K562 (cell line): ENCODE measurements at regions not wholly inside any gene's neighbourhood (a gene's known extent, or its start where the extent isn't known, plus 50 kb on each side); places are given as distances from the start of the nearest gene placed in this dataset.

Experiments
- ATAC-seq: fragments of 200-7000 bp; cut with Tn5 transposase; 3 replicates; pipeline ENCODE4 v1.9.1; 2020; ENCODE audit warnings: moderate library complexity
- BruUV-seq: library from RNA; stranded (reverse); fragments of 400-500 nt; replicated peaks from 2 replicates; lab custom pipeline; 2021; lab: Mats Ljungman, UMichigan
- CTCF ChIA-PET: fragments of 300-600 bp; formaldehyde crosslinking; extraction: SDS; loops from one replicate; lab custom pipeline; 2021; ENCODE audit warnings: low intra/inter-chr PET ratio; lab: Yijun Ruan, JAX
- POLR2A ChIA-PET: fragments of 300-600, 350-650 bp; sonication (Branson Sonifier 250); formaldehyde crosslinking; extraction: SDS; loops from one replicate; lab custom pipeline; 2021; ENCODE audit warnings: antibody characterized with exemption, inconsistent platforms; lab: Yijun Ruan, JAX
- DNase-seq, 4 experiments: peaks; one replicate each; pipeline versions ENCODE4 v3.0.0 to v3.0.0-alpha.2; 2011 to 2018; ENCODE audit warnings: low spot score in 3 of 4, mixed read lengths in 3 of 4; ENCODE audit errors: extremely low read depth in 1 of 4
- FAIRE-seq: peaks from 2 replicates; lab custom pipeline; 2011; peaks lifted over from hg19 to GRCh38; lab: Jason Lieb, UNC
- H2AFZ ChIP-seq: 2 replicates; pipeline ENCODE4 v1.6.0; 2011; ENCODE audit warnings: low read depth, low read length, control low read depth, inconsistent platforms
- H3K27ac ChIP-seq: fragments of 200-600 bp; 3 replicates; pipeline ENCODE4 v1.8.0; 2011; ENCODE audit warnings: low read depth, mild to moderate bottlenecking, control low read depth, inconsistent platforms, low read length, moderate library complexity, mixed read lengths; ENCODE audit errors: extremely low read depth
- H3K27me3 ChIP-seq, 2 experiments: fragments of 300-600 bp in 1 of 2; 2 replicates in 1 of 2; 3 replicates in 1 of 2; pipeline versions ENCODE4 v1.6.0 to v1.8.0; 2011; ENCODE audit warnings: inconsistent platforms in 2 of 2, low read length in 2 of 2, mild to moderate bottlenecking in 1 of 2, mixed read lengths in 1 of 2, moderate library complexity in 1 of 2; ENCODE audit not compliant: control insufficient read depth in 2 of 2, insufficient read depth in 2 of 2
- H3K36me3 ChIP-seq: fragments of 300-600 bp; 3 replicates; pipeline ENCODE4 v1.8.0; 2011; ENCODE audit warnings: mild to moderate bottlenecking, low read length, inconsistent platforms; ENCODE audit not compliant: control insufficient read depth, insufficient read depth
- H3K4me1 ChIP-seq, 2 experiments: fragments of 200-600 bp in 1 of 2; replicated peaks in 1 of 2; 2 replicates in 1 of 2; 3 replicates in 1 of 2; pipeline versions ENCODE4 v1.5.1 to v1.8.0; 2011; ENCODE audit warnings: inconsistent platforms in 2 of 2, low read length in 2 of 2, mild to moderate bottlenecking in 1 of 2, mixed read lengths in 1 of 2, moderate library complexity in 1 of 2; ENCODE audit not compliant: control insufficient read depth in 2 of 2, insufficient read depth in 2 of 2
- H3K4me2 ChIP-seq: 2 replicates; pipeline ENCODE4 v1.6.1; 2011; ENCODE audit warnings: low read length, control low read depth, inconsistent platforms, mixed read lengths; ENCODE audit not compliant: insufficient read depth
- H3K4me3 ChIP-seq: fragments of 200-600 bp; sonication (generic), shearing (Covaris generic); 2 replicates; pipeline ENCODE4 v1.5.1; 2016; ENCODE audit warnings: control low read depth, inconsistent platforms
- H3K79me2 ChIP-seq: fragments of 200-600 bp; 3 replicates; pipeline ENCODE4 v1.8.0; 2011; ENCODE audit warnings: low read length, inconsistent platforms; ENCODE audit not compliant: control insufficient read depth, insufficient read depth
- H3K9ac ChIP-seq, 2 experiments: 2 replicates each; pipeline versions ENCODE4 v1.6.0 to v1.6.1; 2011; ENCODE audit warnings: low read depth in 2 of 2, low read length in 2 of 2, control low read depth in 1 of 2, inconsistent platforms in 1 of 2, mild to moderate bottlenecking in 1 of 2, mixed read lengths in 1 of 2; ENCODE audit not compliant: insufficient read depth in 1 of 2
- H3K9me1 ChIP-seq: one replicate; pipeline ENCODE4 v1.6.0; 2011; ENCODE audit warnings: inconsistent platforms, mild to moderate bottlenecking, low read length, moderate library complexity; ENCODE audit not compliant: control insufficient read depth, insufficient read depth
- H3K9me3 ChIP-seq: replicated peaks from 2 replicates; pipeline ENCODE4 v1.5.1; 2011; ENCODE audit warnings: low read depth, low read length, inconsistent platforms; ENCODE audit not compliant: control insufficient read depth, insufficient read depth
- H4K20me1 ChIP-seq: replicated peaks from 2 replicates; pipeline ENCODE4 v1.6.1; 2011; ENCODE audit warnings: low read length, inconsistent platforms, mixed read lengths; ENCODE audit not compliant: control insufficient read depth, insufficient read depth
- ATF7 ChIP-seq: fragments of 450-650 bp; IDR thresholded peaks from 2 replicates; pipeline ENCODE4 v1.7.1; 2014; ENCODE audit warnings: mild to moderate bottlenecking, moderate library complexity
- C11orf30 ChIP-seq: fragments of 450-650 bp; IDR thresholded peaks from 2 replicates; pipeline ENCODE4 v1.6.1; 2016; ENCODE audit warnings: low read depth, mild to moderate bottlenecking
- CHD2 ChIP-seq: IDR thresholded peaks from 2 replicates; pipeline ENCODE4 v1.6.1; 2011; ENCODE audit warnings: low read depth, low read length
- JUNB ChIP-seq: fragments of 450-650 bp; formaldehyde crosslinking; conservative IDR thresholded peaks from 2 replicates; pipeline ENCODE4 v1.4.0; 2020; ENCODE audit warnings: mild to moderate bottlenecking
- KLF13 ChIP-seq: fragments of 450-650 bp; IDR thresholded peaks from 2 replicates; pipeline ENCODE4 v1.6.1; 2016; ENCODE audit warnings: missing genetic modification characterization, low read depth, mild to moderate bottlenecking, missing compliant biosample characterization, moderate library complexity, borderline replicate concordance
- L3MBTL2 ChIP-seq: fragments of 450-650 bp; IDR thresholded peaks from 2 replicates; pipeline ENCODE4 v1.6.1; 2016; ENCODE audit warnings: mild to moderate bottlenecking, moderate library complexity
- MAFF ChIP-seq: IDR thresholded peaks from 2 replicates; pipeline ENCODE4 v1.6.1; 2012; ENCODE audit warnings: low read length, improper control_type of control experiment
- MAFG ChIP-seq: fragments of 450-650 bp; conservative IDR thresholded peaks from 2 replicates; pipeline ENCODE4 v1.6.1; 2016; ENCODE audit warnings: missing genetic modification characterization, missing compliant biosample characterization
- MAFK ChIP-seq: IDR thresholded peaks from 2 replicates; pipeline ENCODE4 v1.6.1; 2011; ENCODE audit warnings: low read length, improper control_type of control experiment
- RAD21 ChIP-seq, 2 experiments: fragments of 250-450 bp in 1 of 2; fragments of 450-650 bp in 1 of 2; sonication (Bioruptor Pico) in 1 of 2; formaldehyde crosslinking in 1 of 2; IDR thresholded peaks in 1 of 2; conservative IDR thresholded peaks in 1 of 2; 2 replicates each; pipeline versions ENCODE4 v1.4.0 to v1.8.0; 2020 to 2022; ENCODE audit warnings: mild to moderate bottlenecking in 2 of 2, moderate library complexity in 1 of 2
- RBM22 ChIP-seq: fragments of 200-400 bp; formaldehyde crosslinking; IDR thresholded peaks from 2 replicates; pipeline ENCODE4 v1.6.1; 2018; ENCODE audit warnings: low read length, low read depth; ENCODE audit not compliant: poor library complexity, severe bottlenecking
- RBM25 ChIP-seq: fragments of 200-400 bp; formaldehyde crosslinking; IDR thresholded peaks from 2 replicates; pipeline ENCODE4 v1.6.1; 2018; ENCODE audit warnings: low read length, low read depth, moderate library complexity; ENCODE audit not compliant: severe bottlenecking
- ZNF316 ChIP-seq: fragments of 450-650 bp; IDR thresholded peaks from 2 replicates; pipeline ENCODE4 v1.6.1; 2016
- WGBS: fragments of 100-300 bp; shearing (Covaris generic); methylation state at CpG from one replicate; pipeline ENCODE4 v1.1.6; 2016; ENCODE audit warnings: low coverage, mixed read lengths; ENCODE audit not compliant: insufficient coverage; ENCODE audit errors: missing lambda C conversion rate; 5-methylcytosine and 5-hydroxymethylcytosine counted together
- in situ Hi-C: fragments of 300-500 bp; cut with MboI; formaldehyde crosslinking; loops from 4 replicates; pipeline ENCODE4 v1.15.0; 2018; ENCODE audit warnings: inconsistent platforms, mixed read lengths
- intact Hi-C: fragments of 100-400 bp; cut with micrococcal nuclease; formaldehyde crosslinking; loops from 2 replicates; pipeline ENCODE4 v1.14.2; 2022
- TF ChIP-seq, protein P1 (sequence below), 3 experiments: IDR thresholded peaks in 2 of 3; conservative IDR thresholded peaks in 1 of 3; 2 replicates each; pipeline ENCODE4 v1.5.1; 2011 to 2012; ENCODE audit warnings: low read length in 3 of 3, mild to moderate bottlenecking in 3 of 3, control low read depth in 2 of 3, improper control_type of control experiment in 1 of 3, inconsistent platforms in 1 of 3, low read depth in 1 of 3, mixed read lengths in 1 of 3, moderate library complexity in 1 of 3; ENCODE audit not compliant: insufficient read depth in 2 of 3
- TF ChIP-seq, protein P2 (sequence below), 2 experiments: fragments of 450-650 bp in 1 of 2; sonication (generic) in 1 of 2; formaldehyde crosslinking in 1 of 2; IDR thresholded peaks in 1 of 2; conservative IDR thresholded peaks in 1 of 2; 2 replicates each; pipeline versions ENCODE4 v1.6.1 to v1.8.1; 2016 to 2023; ENCODE audit warnings: mild to moderate bottlenecking in 2 of 2, moderate library complexity in 2 of 2, inconsistent platforms in 1 of 2, missing genetic modification reagents in 1 of 2
- TF ChIP-seq, protein P3 (sequence below): sonication (generic); formaldehyde crosslinking; IDR thresholded peaks from 2 replicates; pipeline ENCODE4 v1.8.0; 2022; ENCODE audit warnings: mild to moderate bottlenecking, low read depth, missing genetic modification reagents

DNA sequence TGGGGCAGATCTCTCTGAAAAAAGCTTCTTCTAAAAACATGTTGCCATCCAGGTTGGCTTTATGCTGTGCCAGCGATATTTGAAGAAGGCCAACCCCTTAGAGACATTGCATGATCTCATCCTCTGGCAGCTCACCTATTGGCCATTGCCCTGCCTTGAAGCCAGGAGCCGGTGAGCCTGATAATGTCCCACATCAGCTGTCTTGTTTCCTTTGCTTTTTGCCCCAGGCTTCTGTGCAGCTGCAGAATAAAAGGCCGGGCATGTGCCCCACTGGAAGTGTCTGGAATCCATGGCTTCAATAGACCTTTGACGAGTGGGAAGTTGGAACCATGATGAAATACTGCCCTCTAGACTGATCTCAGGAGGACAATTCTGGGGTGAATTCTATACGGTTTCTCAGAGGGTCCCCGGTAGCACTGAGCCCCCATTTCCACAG, 523.5 kb upstream of the ZEB2 start:
- DNase-seq (peak in 2 of 4 experiments; percentile 8 to 12), FAIRE-seq (no peak), ATAC-seq (peak; percentile 72)
- no peaks in the 10 kb centered on the region for H4K20me1 ChIP-seq
- no peak overlapping the region for H3K4me2 ChIP-seq
- in situ Hi-C loops (no loop called here), intact Hi-C loops (loop anchor here (10.0 kb wide), 1 partner anchor 519 kb away; the partner anchor contains the start of gene ZEB2)
- no peaks in the 10 kb centered on the region for H3K27me3 ChIP-seq
- no TSS peak for BruUV-seq
- H3K36me3 ChIP-seq, result no peaks in the 10 kb centered on the region
- WGBS, result 40% methylated on average over 6 of the region's 6 CpGs
- peak overlapping the region; percentile 37 for H2AFZ ChIP-seq
- CTCF ChIA-PET, result no interaction called here
- no peak overlapping the region for H3K9ac ChIP-seq
- H3K9me1 ChIP-seq, result no peaks in the 10 kb centered on the region
- no peaks in the 10 kb centered on the region for H3K79me2 ChIP-seq
- no peak overlapping the region for H3K27ac ChIP-seq
- H3K4me1 ChIP-seq, result no peaks in the 10 kb centered on the region
- POLR2A ChIA-PET, result no interaction called here
- H3K9me3 ChIP-seq, result no peaks in the 10 kb centered on the region
- H3K4me3 ChIP-seq, result no peak overlapping the region
- TF ChIP-seq L3MBTL2 (peak; percentile 44), C11orf30 (peak; percentile 74), RAD21 (CRISPR knock-in tag; conservative IDR thresholded peaks at IDR 0.05 in 1 of 2, IDR thresholded peaks at IDR 0.05 in 1 of 2) (peak; percentile 56 to 60), ZNF316 (peak; percentile 82), CHD2 (no peak), JUNB (no peak), KLF13 (no peak), MAFG (tag) (peak; percentile 80), ATF7 (peak; percentile 33; the same call in 1 of the 2 replicates), RBM25 (no peak), MAFF (peak; percentile 61; the same call in 1 of the 2 replicates), RBM22 (no peak), MAFK (peak; percentile 56)
- TF ChIP-seq, protein P1, sequence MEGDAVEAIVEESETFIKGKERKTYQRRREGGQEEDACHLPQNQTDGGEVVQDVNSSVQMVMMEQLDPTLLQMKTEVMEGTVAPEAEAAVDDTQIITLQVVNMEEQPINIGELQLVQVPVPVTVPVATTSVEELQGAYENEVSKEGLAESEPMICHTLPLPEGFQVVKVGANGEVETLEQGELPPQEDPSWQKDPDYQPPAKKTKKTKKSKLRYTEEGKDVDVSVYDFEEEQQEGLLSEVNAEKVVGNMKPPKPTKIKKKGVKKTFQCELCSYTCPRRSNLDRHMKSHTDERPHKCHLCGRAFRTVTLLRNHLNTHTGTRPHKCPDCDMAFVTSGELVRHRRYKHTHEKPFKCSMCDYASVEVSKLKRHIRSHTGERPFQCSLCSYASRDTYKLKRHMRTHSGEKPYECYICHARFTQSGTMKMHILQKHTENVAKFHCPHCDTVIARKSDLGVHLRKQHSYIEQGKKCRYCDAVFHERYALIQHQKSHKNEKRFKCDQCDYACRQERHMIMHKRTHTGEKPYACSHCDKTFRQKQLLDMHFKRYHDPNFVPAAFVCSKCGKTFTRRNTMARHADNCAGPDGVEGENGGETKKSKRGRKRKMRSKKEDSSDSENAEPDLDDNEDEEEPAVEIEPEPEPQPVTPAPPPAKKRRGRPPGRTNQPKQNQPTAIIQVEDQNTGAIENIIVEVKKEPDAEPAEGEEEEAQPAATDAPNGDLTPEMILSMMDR (IDR thresholded peaks at IDR 0.05 in 2 of 3, conservative IDR thresholded peaks at IDR 0.05 in 1 of 3; ENCODE audit: insufficient read depth in 2 of 3, low read depth in 1 of 3, low read length in 3 of 3), result peak; percentile 5 to 26 (median 23); a peak in 2 of 6 replicates
- TF ChIP-seq, protein P2, sequence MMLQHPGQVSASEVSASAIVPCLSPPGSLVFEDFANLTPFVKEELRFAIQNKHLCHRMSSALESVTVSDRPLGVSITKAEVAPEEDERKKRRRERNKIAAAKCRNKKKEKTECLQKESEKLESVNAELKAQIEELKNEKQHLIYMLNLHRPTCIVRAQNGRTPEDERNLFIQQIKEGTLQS (IDR thresholded peaks at IDR 0.05), result peak; percentile 38
- TF ChIP-seq, protein P2 (CRISPR knock-in tag; conservative IDR thresholded peaks at IDR 0.05), result no peak
- TF ChIP-seq, protein P3, sequence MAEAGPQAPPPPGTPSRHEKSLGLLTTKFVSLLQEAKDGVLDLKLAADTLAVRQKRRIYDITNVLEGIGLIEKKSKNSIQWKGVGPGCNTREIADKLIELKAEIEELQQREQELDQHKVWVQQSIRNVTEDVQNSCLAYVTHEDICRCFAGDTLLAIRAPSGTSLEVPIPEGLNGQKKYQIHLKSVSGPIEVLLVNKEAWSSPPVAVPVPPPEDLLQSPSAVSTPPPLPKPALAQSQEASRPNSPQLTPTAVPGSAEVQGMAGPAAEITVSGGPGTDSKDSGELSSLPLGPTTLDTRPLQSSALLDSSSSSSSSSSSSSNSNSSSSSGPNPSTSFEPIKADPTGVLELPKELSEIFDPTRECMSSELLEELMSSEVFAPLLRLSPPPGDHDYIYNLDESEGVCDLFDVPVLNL (CRISPR knock-in tag), result no peak
